B cell (primary cell): ENCODE measurements at regions not wholly inside any gene's neighbourhood (a gene's known extent, or its start where the extent isn't known, plus 50 kb on each side); places are given as distances from the start of the nearest gene placed in this dataset.

Experiments
- CTCF ChIP-seq: fragments of 200-600 bp; IDR thresholded peaks from one replicate; pipeline ENCODE4 v1.8.0; 2022; ENCODE audit warnings: antibody characterized with exemption, mild to moderate bottlenecking
- EZH2 ChIP-seq: IDR thresholded peaks from 2 replicates; pipeline ENCODE4 v1.6.1; 2012; ENCODE audit warnings: borderline replicate concordance, low read depth, mild to moderate bottlenecking, moderate library complexity, low read length; ENCODE audit not compliant: insufficient read depth, poor library complexity, severe bottlenecking

GRCh38 chr1:181349512-181349911 lies 133.8 kb upstream of the CACNA1E start:
- TF ChIP-seq EZH2, result no peak
- TF ChIP-seq CTCF, result no peak
